SU-DHL-6 (cell line): ENCODE measurements at regions not wholly inside any gene's neighbourhood (a gene's known extent, or its start where the extent isn't known, plus 50 kb on each side); places are given as distances from the start of the nearest gene placed in this dataset.
"Not testable (repeated sequence)": the region's sequence is repeated elsewhere in the genome, so short reads cannot be mapped to it uniquely, and the experiment has no call there.

Source experiments
- H2AFZ ChIP-seq: fragments of 200-600 bp; sonication (generic); 2 replicates; pipeline ENCODE4 v1.6.1; 2014; ENCODE audit warnings: low read depth, mild to moderate bottlenecking, moderate library complexity, mixed read lengths, antibody characterized with exemption, low read length; ENCODE audit not compliant: severe bottlenecking
- H3F3A ChIP-seq: fragments of 200-600 bp; shearing (Covaris generic); 2 replicates; pipeline ENCODE4 v1.6.0; 2016; ENCODE audit warnings: antibody characterized with exemption, mild to moderate bottlenecking; ENCODE audit not compliant: insufficient read depth
- H3K27ac ChIP-seq: fragments of 200-600 bp; sonication (generic); 2 replicates; pipeline ENCODE4 v1.5.1; 2016; ENCODE audit warnings: low read depth, mild to moderate bottlenecking, low read length, moderate library complexity, mixed read lengths
- H3K27me3 ChIP-seq: fragments of 200-600 bp; sonication (generic), shearing (Covaris generic); 2 replicates; pipeline ENCODE4 v1.6.0; 2014; ENCODE audit warnings: mild to moderate bottlenecking, low read length
- H3K36me3 ChIP-seq: fragments of 200-600 bp; sonication (generic); 2 replicates; pipeline ENCODE4 v1.6.1; 2014; ENCODE audit warnings: mild to moderate bottlenecking, low read length, mixed read lengths
- H3K4me2 ChIP-seq: fragments of 300-600, 200-600 bp; shearing (Covaris generic), sonication (generic); 2 replicates; pipeline ENCODE4 v1.6.0; 2014; ENCODE audit warnings: low read length, low read depth, mild to moderate bottlenecking; ENCODE audit not compliant: poor library complexity, severe bottlenecking
- H3K4me3 ChIP-seq: fragments of 200-600 bp; sonication (generic); 2 replicates; pipeline ENCODE4 v1.5.1; 2014; ENCODE audit warnings: antibody characterized with exemption, low read length, mild to moderate bottlenecking, mixed read lengths; ENCODE audit not compliant: insufficient read depth, poor library complexity, severe bottlenecking
- H3K79me2 ChIP-seq: fragments of 200-600 bp; sonication (generic); 2 replicates; pipeline ENCODE4 v1.6.1; 2014; ENCODE audit warnings: mild to moderate bottlenecking, low read length, moderate library complexity; ENCODE audit not compliant: insufficient read depth
- H3K9ac ChIP-seq: fragments of 200-600 bp; sonication (generic); 2 replicates; pipeline ENCODE4 v1.7.0; 2014; ENCODE audit warnings: mild to moderate bottlenecking, low read length
- H3K9me2 ChIP-seq: fragments of 200-600 bp; sonication (generic); replicated peaks from 2 replicates; pipeline ENCODE4 v1.6.1; 2014; ENCODE audit warnings: low read length; ENCODE audit not compliant: insufficient read depth
- H3K9me3 ChIP-seq: fragments of 200-600 bp; sonication (generic); 2 replicates; pipeline ENCODE4 v1.6.1; 2014; ENCODE audit warnings: low read length, mixed read lengths; ENCODE audit not compliant: insufficient read depth
- H4K20me1 ChIP-seq: fragments of 200-600 bp; sonication (generic); 2 replicates; pipeline ENCODE4 v1.6.1; 2014; ENCODE audit warnings: low read depth, mild to moderate bottlenecking, antibody characterized with exemption, low read length, moderate library complexity, mixed read lengths
- CTCF ChIP-seq: fragments of 200-600 bp; sonication (generic); IDR thresholded peaks from one replicate; pipeline ENCODE4 v1.5.1; 2017; ENCODE audit warnings: antibody characterized with exemption, mild to moderate bottlenecking, low read length, moderate library complexity; ENCODE audit not compliant: insufficient read depth, poor library complexity, severe bottlenecking
- EZH2phosphoT487 ChIP-seq: fragments of 200-600 bp; sonication (generic), shearing (Covaris generic); conservative IDR thresholded peaks from 2 replicates; pipeline ENCODE4 v1.6.1; 2018; ENCODE audit warnings: mild to moderate bottlenecking, antibody characterized with exemption, low read length, moderate library complexity, mixed read lengths

GRCh38 chr7:69213878-69214277 lies 384.4 kb upstream of the AUTS2 start:
- no peak overlapping the region for H3K4me3 ChIP-seq
- H3K36me3 ChIP-seq = no peaks in the 10 kb centered on the region
- no peaks in the 10 kb centered on the region for H3K9me2 ChIP-seq
- H2AFZ ChIP-seq = no peak overlapping the region
- H3K27ac ChIP-seq = no peak overlapping the region
- no peaks in the 10 kb centered on the region for H4K20me1 ChIP-seq
- no peaks in the 10 kb centered on the region for H3K79me2 ChIP-seq
- TF ChIP-seq EZH2phosphoT487 = no peak
- TF ChIP-seq CTCF = no peak
- H3K27me3 ChIP-seq = no peaks in the 10 kb centered on the region
- no peaks in the 10 kb centered on the region for H3K9me3 ChIP-seq
- no peaks in the 10 kb centered on the region for H3F3A ChIP-seq
- H3K4me2 ChIP-seq = no peak overlapping the region
- H3K9ac ChIP-seq = no peak overlapping the region

GRCh38 chr7:69215516-69215915 lies 382.8 kb upstream of the AUTS2 start:
- H4K20me1 ChIP-seq, H3F3A ChIP-seq, H3K27ac ChIP-seq, H2AFZ ChIP-seq, H3K79me2 ChIP-seq, H3K9me3 ChIP-seq, H3K4me3 ChIP-seq, H3K4me2 ChIP-seq, H3K36me3 ChIP-seq, H3K9ac ChIP-seq, H3K9me2 ChIP-seq, H3K27me3 ChIP-seq: not testable (repeated sequence)

GRCh38 chr7:69217516-69218350 lies 380.5 kb upstream of the AUTS2 start:
- no peaks in the 10 kb centered on the region for H3K9me3 ChIP-seq

More at GRCh38 chr7:69217516-69218350, 380.5 kb upstream of the AUTS2 start:
- Histone ChIP-seq H3F3A (no peaks in the 10 kb centered on the region), H3K4me3 (no peak overlapping the region), H4K20me1 (no peaks in the 10 kb centered on the region), H3K9ac (no peak overlapping the region), H3K9me2 (no peaks in the 10 kb centered on the region), H3K79me2 (no peaks in the 10 kb centered on the region), H3K36me3 (no peaks in the 10 kb centered on the region), H3K27ac (no peak overlapping the region), H3K27me3 (no peaks in the 10 kb centered on the region), H3K4me2 (no peak overlapping the region), H2AFZ (no peak overlapping the region)
- TF ChIP-seq EZH2phosphoT487 (no peak), CTCF (no peak)
